NT2/D1 (cell line): ENCODE measurements at regions not wholly inside any gene's neighbourhood (a gene's known extent, or its start where the extent isn't known, plus 50 kb on each side); places are given as distances from the start of the nearest gene placed in this dataset.
A peak's percentile ranks its signal among the peaks of the same experiment; 100 is the strongest.

Experiments
- DNase-seq: peaks from one replicate; pipeline ENCODE4 v3.0.0-alpha.2; 2011; ENCODE audit warnings: low read depth, low spot score
- H3K27me3 ChIP-seq: 2 replicates; pipeline ENCODE4 v1.6.0; 2011; ENCODE audit warnings: mild to moderate bottlenecking; ENCODE audit not compliant: insufficient read length, insufficient read depth
- H3K36me3 ChIP-seq: 2 replicates; pipeline ENCODE4 v1.6.1; 2011; ENCODE audit warnings: mild to moderate bottlenecking, low read length, mixed read lengths; ENCODE audit not compliant: insufficient read depth, insufficient read length
- H3K4me1 ChIP-seq: 2 replicates; pipeline ENCODE4 v1.5.1; 2011; ENCODE audit not compliant: insufficient read depth, insufficient read length
- H3K4me3 ChIP-seq: 2 replicates; pipeline ENCODE4 v1.5.1; 2011; ENCODE audit warnings: low read depth; ENCODE audit not compliant: insufficient read length
- H3K9ac ChIP-seq: 2 replicates; pipeline ENCODE4 v1.6.0; 2011; ENCODE audit warnings: low read depth; ENCODE audit not compliant: insufficient read length
- H3K9me3 ChIP-seq: 2 replicates; pipeline ENCODE4 v1.5.1; 2011; ENCODE audit warnings: mild to moderate bottlenecking, low read length; ENCODE audit not compliant: insufficient read depth
- SUZ12 ChIP-seq: IDR thresholded peaks from 2 replicates; pipeline ENCODE4 v1.6.1; 2011; ENCODE audit not compliant: insufficient read length, insufficient read depth; ENCODE audit errors: extremely low read depth
- YY1 ChIP-seq: IDR thresholded peaks from 2 replicates; pipeline ENCODE4 v1.6.1; 2011; ENCODE audit not compliant: insufficient read length, insufficient read depth
- ZNF274 ChIP-seq: IDR thresholded peaks from 2 replicates; pipeline ENCODE4 v1.6.1; 2011; ENCODE audit warnings: mild to moderate bottlenecking, low read depth, low read length

DNA sequence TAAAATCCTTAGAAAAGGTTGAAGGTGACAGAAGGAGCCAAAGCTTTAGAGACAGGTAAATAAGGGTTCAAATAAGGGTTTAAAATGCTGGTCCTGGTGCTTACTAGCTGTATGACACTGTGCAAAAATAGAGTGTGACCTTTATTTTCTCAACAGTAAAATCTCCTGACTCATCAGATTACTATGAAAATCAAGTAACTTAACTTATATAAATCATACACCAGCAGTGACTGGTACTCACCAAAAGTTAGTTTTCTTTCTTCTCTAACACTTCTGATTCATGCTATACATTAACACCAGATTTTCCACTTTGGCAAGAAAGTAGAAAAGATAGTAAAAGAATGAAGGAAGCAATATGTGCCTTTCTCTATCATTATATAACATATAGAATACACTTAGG lies 205.9 kb upstream of the GBE1 start:
- peaks cover 10% of the 10 kb centered on the region; the same call in 1 of the 2 replicates for H3K9me3 ChIP-seq
- no peaks in the 10 kb centered on the region for H3K27me3 ChIP-seq
- no peaks in the 10 kb centered on the region for H3K36me3 ChIP-seq
- DNase-seq, result no peak
- no peak overlapping the region for H3K9ac ChIP-seq
- no peaks in the 10 kb centered on the region for H3K4me1 ChIP-seq
- no peak overlapping the region for H3K4me3 ChIP-seq
- no peak for TF ChIP-seq ZNF274
- TF ChIP-seq YY1, result no peak
- no peak for TF ChIP-seq SUZ12

DNA sequence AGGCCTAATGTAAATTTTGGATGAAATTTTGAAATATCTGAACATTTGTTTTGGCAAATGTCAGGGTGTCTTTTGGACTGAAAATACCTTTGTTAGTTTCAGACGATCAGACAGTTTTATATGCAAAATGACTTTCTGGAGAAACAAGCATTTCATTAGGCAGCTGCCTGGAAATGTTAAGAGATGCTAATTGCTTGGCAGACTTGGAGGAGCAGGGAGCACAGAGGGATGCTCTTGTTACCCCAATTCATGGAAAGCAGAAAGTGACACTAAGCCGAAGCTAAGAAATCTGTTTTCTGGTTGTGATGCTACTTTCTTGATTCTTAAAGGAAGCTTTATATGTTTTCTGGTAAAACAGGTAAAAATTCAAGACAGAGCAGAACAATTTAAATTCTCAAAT lies 204.3 kb upstream of the GBE1 start:
- no peak for TF ChIP-seq SUZ12
- no peaks in the 10 kb centered on the region for H3K36me3 ChIP-seq

DNA sequence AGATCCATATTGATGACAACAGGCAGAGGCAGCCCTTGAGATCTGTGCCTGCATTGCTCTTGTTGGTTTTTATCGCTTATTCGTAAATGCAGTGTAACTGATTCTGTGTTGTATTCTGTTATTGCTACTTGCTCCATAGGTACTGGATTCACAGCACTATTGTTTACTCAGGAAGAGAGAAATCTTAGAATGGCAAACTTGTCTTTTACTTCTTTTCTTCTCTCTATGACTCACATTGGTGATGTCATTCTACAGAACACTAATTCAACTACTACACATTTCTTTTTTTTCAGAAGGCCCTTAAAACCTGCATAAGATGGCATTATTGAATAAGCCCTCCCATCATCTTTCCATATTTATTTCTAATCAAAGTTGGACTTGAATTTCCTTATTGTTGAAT lies 201.0 kb upstream of the GBE1 start:
- no peak for DNase-seq
- H3K4me1 ChIP-seq, result no peaks in the 10 kb centered on the region
- H3K27me3 ChIP-seq, result no peaks in the 10 kb centered on the region
- H3K4me3 ChIP-seq, result no peak overlapping the region
- TF ChIP-seq SUZ12 (no peak), ZNF274 (no peak), YY1 (no peak)
- no peaks in the 10 kb centered on the region for H3K36me3 ChIP-seq
- H3K9ac ChIP-seq, result no peak overlapping the region
- H3K9me3 ChIP-seq, result no peaks in the 10 kb centered on the region

More for the DNA sequence above, 204.3 kb upstream of the GBE1 start:
- Histone ChIP-seq H3K9me3 (no peaks in the 10 kb centered on the region), H3K27me3 (no peaks in the 10 kb centered on the region), H3K4me1 (no peaks in the 10 kb centered on the region), H3K9ac (no peak overlapping the region), H3K4me3 (no peak overlapping the region)
- DNase-seq, result peak; percentile 38

DNA sequence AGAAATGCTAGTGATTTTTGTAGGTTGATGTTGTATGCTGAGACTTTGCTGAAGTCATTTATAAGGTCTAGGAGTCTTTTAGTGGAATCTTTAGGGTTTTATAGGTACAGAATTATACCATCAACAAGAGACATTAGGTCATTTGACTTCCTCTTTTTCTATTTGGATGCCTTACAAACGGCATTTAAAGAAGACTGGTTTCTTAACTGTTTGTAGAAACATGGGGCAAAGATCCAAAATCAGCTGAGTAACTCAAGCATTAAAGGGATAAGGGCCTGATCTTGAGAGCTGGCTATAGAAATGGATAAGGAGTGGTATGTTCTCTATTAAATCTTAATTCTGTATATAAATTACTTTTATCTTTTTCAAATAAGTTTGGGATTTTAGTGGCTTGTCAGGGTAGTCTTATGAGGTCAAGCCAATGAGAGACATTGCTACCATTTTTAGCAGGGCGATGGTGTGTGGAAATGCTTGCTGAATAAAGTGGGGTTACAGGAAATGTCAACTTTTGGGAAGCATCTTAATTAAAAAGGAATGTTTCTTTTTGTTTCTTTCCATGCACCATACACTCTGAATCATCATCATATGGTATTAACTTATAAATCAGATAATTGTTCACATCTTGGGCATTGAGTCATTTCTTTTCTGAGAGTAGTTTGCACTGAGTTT lies 197.7 kb upstream of the GBE1 start:
- Histone ChIP-seq H3K4me1 (no peaks in the 10 kb centered on the region), H3K9ac (no peak overlapping the region), H3K9me3 (no peaks in the 10 kb centered on the region), H3K27me3 (no peaks in the 10 kb centered on the region), H3K36me3 (no peaks in the 10 kb centered on the region), H3K4me3 (no peak overlapping the region)
- TF ChIP-seq YY1 (no peak), ZNF274 (no peak), SUZ12 (no peak)
- DNase-seq, result no peak

DNA sequence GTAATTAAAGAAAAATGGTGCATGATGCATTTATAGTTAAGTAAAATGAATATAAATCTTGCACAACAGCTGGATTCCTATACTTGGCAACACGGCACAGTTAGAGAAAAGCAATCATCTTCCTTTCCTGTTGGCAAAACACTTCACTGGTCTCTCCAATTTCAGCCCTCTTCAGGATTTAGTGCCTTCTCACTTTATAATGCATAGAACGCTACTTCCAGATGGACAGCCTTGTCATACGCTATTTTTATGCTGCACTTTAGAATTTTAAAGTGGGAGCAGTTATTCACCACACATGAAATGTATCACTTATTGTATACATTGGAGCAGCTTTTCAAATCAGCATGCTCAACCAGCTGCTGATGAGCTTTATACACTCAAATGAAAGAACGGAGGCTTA lies 194.4 kb upstream of the GBE1 start:
- DNase-seq, result no peak
- Histone ChIP-seq H3K36me3 (no peaks in the 10 kb centered on the region), H3K27me3 (no peaks in the 10 kb centered on the region), H3K9ac (no peak overlapping the region), H3K4me3 (no peak overlapping the region), H3K9me3 (no peaks in the 10 kb centered on the region), H3K4me1 (no peaks in the 10 kb centered on the region)
- TF ChIP-seq YY1 (no peak), ZNF274 (no peak), SUZ12 (no peak)

DNA sequence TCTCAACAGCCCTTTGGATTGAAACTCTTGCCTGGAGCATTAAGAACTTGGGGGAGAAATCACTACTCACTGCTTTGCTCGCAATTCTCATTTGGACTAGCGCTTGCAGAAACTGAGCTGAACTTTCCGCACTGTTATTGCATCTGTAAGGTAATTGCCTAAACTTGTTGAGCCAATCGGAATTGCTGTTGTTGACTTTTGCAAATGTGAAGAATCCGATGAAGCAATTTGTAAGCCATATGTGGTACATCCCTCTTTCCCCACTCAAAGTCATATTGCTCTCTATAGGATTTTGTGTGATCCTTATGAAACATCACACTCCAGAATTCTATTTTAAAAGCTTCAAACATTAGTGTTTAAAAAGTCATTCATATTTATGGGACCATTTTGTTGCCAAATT lies 191.7 kb upstream of the GBE1 start:
- H3K27me3 ChIP-seq, result no peaks in the 10 kb centered on the region
- no peak overlapping the region for H3K9ac ChIP-seq
- no peaks in the 10 kb centered on the region for H3K36me3 ChIP-seq
- H3K4me1 ChIP-seq, result no peaks in the 10 kb centered on the region
- no peaks in the 10 kb centered on the region for H3K9me3 ChIP-seq
- DNase-seq, result no peak
- no peak overlapping the region for H3K4me3 ChIP-seq
- no peak for TF ChIP-seq YY1

DNA sequence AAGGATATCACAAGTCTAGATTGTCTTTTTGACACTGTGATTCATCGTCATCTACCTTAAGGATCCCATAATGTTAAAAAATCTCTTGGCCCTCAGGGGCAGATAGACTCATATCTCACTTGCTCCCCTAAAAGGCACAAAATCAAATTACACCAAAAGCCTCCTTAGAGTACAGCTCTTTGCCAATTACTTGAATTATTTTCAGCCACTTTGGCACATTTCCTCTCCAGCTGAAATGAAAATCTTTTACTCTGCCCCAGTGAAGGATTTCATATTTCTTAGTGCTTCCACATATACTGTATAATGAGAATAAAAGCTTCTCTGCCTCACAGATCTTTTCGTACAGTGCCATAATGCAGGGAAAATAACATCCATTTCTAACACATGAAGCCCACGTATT lies 190.7 kb upstream of the GBE1 start:
- H3K27me3 ChIP-seq, result no peaks in the 10 kb centered on the region
- H3K9ac ChIP-seq, result no peak overlapping the region
- no peaks in the 10 kb centered on the region for H3K4me1 ChIP-seq
- H3K9me3 ChIP-seq, result no peaks in the 10 kb centered on the region
- no peak for DNase-seq
- TF ChIP-seq ZNF274, result no peak
- no peak for TF ChIP-seq SUZ12
- TF ChIP-seq YY1, result no peak
- no peaks in the 10 kb centered on the region for H3K36me3 ChIP-seq
- H3K4me3 ChIP-seq, result no peak overlapping the region

DNA sequence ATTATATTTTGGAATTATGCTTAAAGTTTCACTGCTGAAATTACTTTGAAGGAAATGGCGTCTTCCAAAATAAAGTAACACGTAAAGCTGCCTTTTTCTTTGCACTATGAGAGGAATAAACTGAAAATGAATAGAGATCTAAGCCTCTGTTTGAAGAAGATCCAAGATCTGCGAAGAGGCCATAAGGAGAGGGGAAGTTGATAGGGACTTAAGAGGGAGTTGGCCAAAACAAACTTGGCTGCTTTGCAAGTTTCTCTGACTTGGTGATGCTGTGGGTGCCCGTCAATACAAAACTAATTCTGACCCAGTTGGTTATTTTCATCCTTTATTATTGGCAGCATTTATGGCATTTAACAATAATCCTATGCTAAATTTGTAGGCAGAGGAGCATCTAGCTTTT lies 190.2 kb upstream of the GBE1 start:
- no peak overlapping the region for H3K4me3 ChIP-seq
- H3K9ac ChIP-seq, result no peak overlapping the region
- no peaks in the 10 kb centered on the region for H3K9me3 ChIP-seq
- no peaks in the 10 kb centered on the region for H3K27me3 ChIP-seq
- DNase-seq, result no peak
- TF ChIP-seq YY1, result no peak
- TF ChIP-seq SUZ12, result no peak
- TF ChIP-seq ZNF274, result no peak
- H3K36me3 ChIP-seq, result no peaks in the 10 kb centered on the region
- no peaks in the 10 kb centered on the region for H3K4me1 ChIP-seq
